IMR-90 (cell line): ENCODE measurements at regions not wholly inside any gene's neighbourhood (a gene's known extent, or its start where the extent isn't known, plus 50 kb on each side); places are given as distances from the start of the nearest gene placed in this dataset.
A peak's percentile ranks its signal among the peaks of the same experiment; 100 is the strongest.
"Not testable (repeated sequence)": the region's sequence is repeated elsewhere in the genome, so short reads cannot be mapped to it uniquely, and the experiment has no call there.

Experiments
- ATAC-seq: fragments of 200-7000 bp; cut with Tn5 transposase; 2 replicates; pipeline ENCODE4 v1.9.1; 2020; ENCODE audit warnings: low read depth, mild to moderate bottlenecking, moderate library complexity
- BruUV-seq: library from RNA; stranded (reverse); fragments of 400-500 nt; replicated peaks from 2 replicates; lab custom pipeline; 2021; lab: Mats Ljungman, UMichigan
- CTCF ChIA-PET: fragments of 300-600 bp; formaldehyde crosslinking; extraction: SDS; loops from one replicate; lab custom pipeline; 2021; ENCODE audit warnings: antibody characterized with exemption; lab: Yijun Ruan, JAX
- POLR2A ChIA-PET: fragments of 300-600 bp; sonication (Branson Sonifier 250); formaldehyde crosslinking; loops from one replicate; lab custom pipeline; 2022; ENCODE audit warnings: antibody characterized with exemption; ENCODE audit not compliant: unreplicated experiment; lab: Charles Lee
- DNase-seq: peaks from one replicate; pipeline ENCODE4 v3.0.0; 2013
- H2AFZ ChIP-seq: replicated peaks from 2 replicates; pipeline ENCODE3; 2013; ENCODE audit warnings: low read length, mild to moderate bottlenecking; ENCODE audit not compliant: poor library complexity
- H2AK5ac ChIP-seq: 2 replicates; pipeline ENCODE4 v1.6.1; 2013; ENCODE audit warnings: low read depth, low read length, inconsistent platforms
- H2AK9ac ChIP-seq: replicated peaks from 2 replicates; pipeline ENCODE3; 2013; ENCODE audit warnings: mild to moderate bottlenecking, low read depth, low read length, moderate library complexity; ENCODE audit not compliant: poor library complexity
- H2BK120ac ChIP-seq: 2 replicates; pipeline ENCODE4 v1.6.1; 2013; ENCODE audit warnings: low read depth, low read length, inconsistent platforms
- H2BK15ac ChIP-seq: 3 replicates; pipeline ENCODE4 v1.6.1; 2013; ENCODE audit warnings: low read depth, low read length, inconsistent platforms
- H2BK20ac ChIP-seq: 2 replicates; pipeline ENCODE4 v1.6.1; 2013; ENCODE audit warnings: low read depth, mild to moderate bottlenecking, inconsistent platforms, low read length, moderate library complexity
- H2BK5ac ChIP-seq: 2 replicates; pipeline ENCODE4 v1.6.1; 2013; ENCODE audit warnings: mild to moderate bottlenecking, low read depth, low read length, inconsistent platforms; ENCODE audit not compliant: poor library complexity, severe bottlenecking
- H3K14ac ChIP-seq: replicated peaks from 2 replicates; pipeline ENCODE4 v1.6.1; 2013; ENCODE audit warnings: low read depth, low read length, inconsistent platforms
- H3K18ac ChIP-seq: 2 replicates; pipeline ENCODE4 v1.6.1; 2013; ENCODE audit warnings: low read depth, low read length, control low read depth
- H3K23ac ChIP-seq: 2 replicates; pipeline ENCODE4 v1.6.1; 2013; ENCODE audit warnings: low read depth, low read length, inconsistent platforms
- H3K27ac ChIP-seq: 2 replicates; pipeline ENCODE4 v1.5.1; 2013; ENCODE audit warnings: mild to moderate bottlenecking, control low read depth, low read length; ENCODE audit not compliant: insufficient read depth
- H3K27me3 ChIP-seq: 2 replicates; pipeline ENCODE4 v1.6.1; 2013; ENCODE audit warnings: low read length; ENCODE audit not compliant: control insufficient read depth, insufficient read depth
- H3K36me3 ChIP-seq: 2 replicates; pipeline ENCODE4 v1.6.1; 2013; ENCODE audit warnings: low read length, mixed read lengths; ENCODE audit not compliant: control insufficient read depth, insufficient read depth
- H3K4ac ChIP-seq: 2 replicates; pipeline ENCODE4 v1.6.1; 2013; ENCODE audit warnings: low read depth, low read length, inconsistent platforms
- H3K4me1 ChIP-seq: 2 replicates; pipeline ENCODE4 v1.6.1; 2013; ENCODE audit warnings: low read length, mixed read lengths; ENCODE audit not compliant: control insufficient read depth, insufficient read depth
- H3K4me2 ChIP-seq: 2 replicates; pipeline ENCODE4 v1.6.1; 2013; ENCODE audit warnings: low read depth, mild to moderate bottlenecking, control low read depth, low read length, moderate library complexity
- H3K4me3 ChIP-seq: 2 replicates; pipeline ENCODE4 v1.5.1; 2013; ENCODE audit warnings: low read depth, mild to moderate bottlenecking, control low read depth, low read length, moderate library complexity; ENCODE audit not compliant: insufficient read depth
- H3K56ac ChIP-seq: 2 replicates; pipeline ENCODE4 v1.6.1; 2013; ENCODE audit warnings: low read length, inconsistent platforms; ENCODE audit not compliant: insufficient read depth; ENCODE audit errors: extremely low read depth
- H3K79me1 ChIP-seq, 2 experiments: 2 replicates each; pipeline ENCODE4 v1.6.1; 2013; ENCODE audit warnings: low read length in 2 of 2, inconsistent platforms in 1 of 2, low read depth in 1 of 2
- H3K9ac ChIP-seq: 2 replicates; pipeline ENCODE4 v1.6.1; 2013; ENCODE audit warnings: low read depth, low read length, control low read depth
- H3K9me1 ChIP-seq: 2 replicates; pipeline ENCODE4 v1.6.1; 2013; ENCODE audit warnings: low read length, inconsistent platforms; ENCODE audit not compliant: insufficient read depth
- H3K9me3 ChIP-seq: 2 replicates; pipeline ENCODE4 v1.6.1; 2013; ENCODE audit warnings: low read length; ENCODE audit not compliant: control insufficient read depth, insufficient read depth
- H4K20me1 ChIP-seq: 2 replicates; pipeline ENCODE4 v1.6.1; 2013; ENCODE audit warnings: low read length, inconsistent platforms; ENCODE audit not compliant: insufficient read depth
- H4K5ac ChIP-seq: 2 replicates; pipeline ENCODE4 v1.6.1; 2013; ENCODE audit warnings: mild to moderate bottlenecking, low read depth, low read length, control low read depth
- H4K8ac ChIP-seq, 2 experiments: 2 replicates each; pipeline ENCODE4 v1.6.1; 2013; ENCODE audit warnings: low read depth in 2 of 2, low read length in 2 of 2, control low read depth in 1 of 2, inconsistent platforms in 1 of 2
- H4K91ac ChIP-seq: 2 replicates; pipeline ENCODE4 v1.6.1; 2013; ENCODE audit warnings: low read depth, low read length, inconsistent platforms; ENCODE audit not compliant: insufficient read depth
- WGBS, 2 experiments: methylation state at CpG; one replicate each; pipeline versions ENCODE4 v1.1.5 to v1.1.7; 2013; ENCODE audit warnings: missing lambda C conversion rate in 2 of 2; ENCODE audit not compliant: insufficient read length in 1 of 2; ENCODE audit errors: extremely low coverage in 2 of 2; 5-methylcytosine and 5-hydroxymethylcytosine counted together
- dilution Hi-C: fragments of 300-500 bp; cut with HindIII; formaldehyde crosslinking; loops from one replicate; pipeline ENCODE4 v1.14.3; 2018; ENCODE audit warnings: low sequenced_read_pairs; ENCODE audit not compliant: unreplicated experiment
- in situ Hi-C: fragments of 300-500 bp; cut with MboI; formaldehyde crosslinking; loops from 3 replicates; pipeline ENCODE4 v1.14.3; 2019; ENCODE audit warnings: low sequenced_read_pairs, inconsistent platforms, mixed read lengths
- intact Hi-C: fragments of 100-400 bp; cut with micrococcal nuclease; formaldehyde crosslinking; loops from 2 replicates; pipeline ENCODE4 v1.10.0; 2022

GRCh38 chr9:41035276-41035675 is 93.2 kb downstream of the FOXD4L6 start:
- H3K36me3 ChIP-seq, dilution Hi-C loops, H3K9me3 ChIP-seq, H2BK120ac ChIP-seq, H2AK9ac ChIP-seq, CTCF ChIA-PET, intact Hi-C loops, H3K14ac ChIP-seq, H3K4me2 ChIP-seq, H4K20me1 ChIP-seq, H3K4me3 ChIP-seq, in situ Hi-C loops, H3K79me1 ChIP-seq, H3K9ac ChIP-seq, H3K27me3 ChIP-seq, H3K4ac ChIP-seq, BruUV-seq, H2BK20ac ChIP-seq, H3K27ac ChIP-seq, H2BK15ac ChIP-seq, H4K91ac ChIP-seq, H3K4me1 ChIP-seq, H2AK5ac ChIP-seq, H3K9me1 ChIP-seq, POLR2A ChIA-PET, H2AFZ ChIP-seq, H3K56ac ChIP-seq: not testable (repeated sequence)
- Histone ChIP-seq H2BK5ac (peak overlapping the region; percentile 85), H4K5ac (peak overlapping the region; percentile 62; the same call in 1 of the 2 replicates), H4K8ac (peak overlapping the region; percentile 55 to 78; a peak in 2 of 4 replicates), H3K23ac (peak overlapping the region; percentile 15; the same call in 1 of the 2 replicates), H3K18ac (peak overlapping the region; percentile 86; the same call in 1 of the 2 replicates)
- ATAC-seq = peak; percentile 7
- WGBS, 2 experiments = no CpG with 5 or more reads among the region's 1 CpG
- DNase-seq = peak; percentile 61

- CTCF ChIA-PET, POLR2A ChIA-PET, H3K27me3 ChIP-seq, H3K56ac ChIP-seq, H2BK15ac ChIP-seq, H3K23ac ChIP-seq, H2BK20ac ChIP-seq, H2AK5ac ChIP-seq, H3K9me3 ChIP-seq, H3K9ac ChIP-seq, H3K4me3 ChIP-seq, H4K8ac ChIP-seq, H3K4me1 ChIP-seq, H3K14ac ChIP-seq, dilution Hi-C loops, H2BK120ac ChIP-seq, H4K20me1 ChIP-seq, H3K9me1 ChIP-seq, BruUV-seq, H3K36me3 ChIP-seq, H2AFZ ChIP-seq, in situ Hi-C loops, H2AK9ac ChIP-seq, intact Hi-C loops, H3K79me1 ChIP-seq, H4K5ac ChIP-seq, H4K91ac ChIP-seq: not testable (repeated sequence)
- ATAC-seq (peak; percentile 88), DNase-seq (peak; percentile 87)
- no CpG with 5 or more reads among the region's 1 CpG for WGBS, 2 experiments
- peak overlapping the region; percentile 46; the same call in 1 of the 2 replicates for H3K4me2 ChIP-seq
- peak overlapping the region; percentile 85 for H2BK5ac ChIP-seq
- H3K4ac ChIP-seq = 0 out of 2 replicates have a peak overlapping the region, but pooled peaks have one; percentile 17
- H3K27ac ChIP-seq = peak overlapping the region; percentile 37; the same call in 1 of the 2 replicates
- H3K18ac ChIP-seq = peak overlapping the region; percentile 56; the same call in 1 of the 2 replicates
These were observed 93.7 kb downstream of the FOXD4L6 start for GRCh38 chr9:41034699-41035197.
